KMS-11 (cell line): ENCODE measurements at regions not wholly inside any gene's neighbourhood (a gene's known extent, or its start where the extent isn't known, plus 50 kb on each side); places are given as distances from the start of the nearest gene placed in this dataset.

Experiments
- H2AFZ ChIP-seq: fragments of 200-600 bp; sonication (generic); 2 replicates; pipeline ENCODE4 v1.6.1; 2016; ENCODE audit warnings: antibody characterized with exemption, mixed run types, low read depth
- H3K27ac ChIP-seq: fragments of 200-600 bp; sonication (generic); 2 replicates; pipeline ENCODE4 v1.6.1; 2016; ENCODE audit warnings: mild to moderate bottlenecking, mixed run types
- H3K27me3 ChIP-seq: fragments of 200-600 bp; sonication (generic); 2 replicates; pipeline ENCODE4 v1.6.1; 2017; ENCODE audit warnings: mild to moderate bottlenecking, low read depth, mixed run types, moderate library complexity; ENCODE audit not compliant: insufficient read depth
- H3K36me3 ChIP-seq: fragments of 200-600 bp; sonication (generic); 2 replicates; pipeline ENCODE4 v1.6.1; 2017; ENCODE audit warnings: mild to moderate bottlenecking, mixed run types; ENCODE audit not compliant: insufficient read depth
- H3K4me1 ChIP-seq: fragments of 200-600 bp; sonication (generic); 2 replicates; pipeline ENCODE4 v1.6.1; 2016; ENCODE audit warnings: mild to moderate bottlenecking, low read depth, mixed run types; ENCODE audit not compliant: poor library complexity, severe bottlenecking
- H3K4me2 ChIP-seq: fragments of 200-600 bp; sonication (generic); 2 replicates; pipeline ENCODE4 v1.7.0; 2016; ENCODE audit warnings: mild to moderate bottlenecking, mixed run types
- H3K4me3 ChIP-seq: fragments of 200-600 bp; sonication (generic); IDR thresholded peaks from 2 replicates; pipeline ENCODE4 v1.6.1; 2017; ENCODE audit warnings: low read depth, low read length, mixed read lengths; ENCODE audit not compliant: insufficient read depth
- H3K79me2 ChIP-seq: fragments of 200-600 bp; sonication (generic); 2 replicates; pipeline ENCODE4 v1.6.1; 2016; ENCODE audit warnings: low read depth, mixed run types; ENCODE audit not compliant: insufficient read depth
- H3K9ac ChIP-seq: fragments of 200-600 bp; sonication (generic); 2 replicates; pipeline ENCODE4 v1.6.1; 2016; ENCODE audit warnings: mild to moderate bottlenecking, mixed run types
- H4K20me1 ChIP-seq: fragments of 200-600 bp; sonication (generic); 2 replicates; pipeline ENCODE4 v1.6.1; 2016; ENCODE audit warnings: mild to moderate bottlenecking, mixed run types; ENCODE audit not compliant: insufficient read depth
- CTCF ChIP-seq: fragments of 200-600 bp; sonication (generic); conservative IDR thresholded peaks from 2 replicates; pipeline ENCODE4 v1.6.1; 2017; ENCODE audit warnings: low read depth, mild to moderate bottlenecking, antibody characterized with exemption, low read length, moderate library complexity, mixed read lengths

DNA sequence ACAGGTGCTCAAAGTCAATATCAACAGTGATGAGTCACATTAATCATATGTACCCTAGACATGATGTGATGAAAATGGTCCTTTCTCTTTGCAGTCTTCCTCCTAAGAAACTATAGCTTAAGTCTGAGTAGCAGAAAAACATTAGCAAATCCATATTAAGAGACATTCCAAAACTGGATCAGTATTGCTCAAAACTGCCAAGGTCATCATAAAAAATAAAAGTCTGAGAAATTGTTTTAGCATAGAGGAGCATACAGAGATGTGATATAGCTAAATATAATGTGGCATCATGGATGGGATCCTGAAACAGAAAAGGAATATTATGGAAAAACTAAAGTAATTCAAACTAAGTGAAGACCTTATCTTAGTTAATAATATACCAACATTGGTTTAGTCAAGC lies 1316.1 kb downstream of the SUCLG1 start:
- no peaks in the 10 kb centered on the region for H3K4me1 ChIP-seq
- H3K4me3 ChIP-seq, result no peak overlapping the region
- no peaks in the 10 kb centered on the region for H4K20me1 ChIP-seq
- no peak overlapping the region for H3K9ac ChIP-seq
- H2AFZ ChIP-seq, result no peak overlapping the region
- no peaks in the 10 kb centered on the region for H3K27me3 ChIP-seq
- TF ChIP-seq CTCF, result no peak
- H3K79me2 ChIP-seq, result no peaks in the 10 kb centered on the region
- no peak overlapping the region for H3K4me2 ChIP-seq
- H3K27ac ChIP-seq, result no peak overlapping the region
- no peaks in the 10 kb centered on the region for H3K36me3 ChIP-seq

- Histone ChIP-seq H3K27ac (no peak overlapping the region), H2AFZ (no peak overlapping the region), H3K4me1 (no peaks in the 10 kb centered on the region), H3K4me3 (no peak overlapping the region), H3K9ac (no peak overlapping the region), H4K20me1 (no peaks in the 10 kb centered on the region), H3K4me2 (no peak overlapping the region), H3K36me3 (no peaks in the 10 kb centered on the region), H3K27me3 (no peaks in the 10 kb centered on the region), H3K79me2 (no peaks in the 10 kb centered on the region)
- TF ChIP-seq CTCF, result no peak
Measured at GRCh38 chr2:83115606-83116005, 1343.5 kb downstream of the SUCLG1 start.

DNA sequence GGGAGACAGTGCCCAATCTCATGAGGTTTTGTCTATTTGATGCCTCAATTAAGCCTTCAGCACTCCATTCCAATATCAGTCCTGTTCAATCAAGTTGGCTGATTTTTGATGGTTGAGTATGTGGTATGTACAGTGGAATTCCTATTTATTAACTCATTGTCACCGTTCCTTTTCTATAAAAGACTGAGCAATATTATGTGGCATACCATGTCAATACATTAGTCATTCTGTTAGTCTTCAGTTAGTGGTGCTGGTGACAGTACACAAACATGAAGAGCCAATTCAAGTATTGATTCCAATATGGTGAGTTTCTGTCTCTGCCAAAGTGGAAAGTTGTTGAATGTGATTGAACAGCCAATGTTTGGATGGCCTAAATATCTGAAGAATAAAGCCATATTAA lies 1343.9 kb downstream of the SUCLG1 start:
- Histone ChIP-seq H3K4me3 (no peak overlapping the region), H3K4me2 (no peak overlapping the region), H3K9ac (no peak overlapping the region), H3K36me3 (no peaks in the 10 kb centered on the region), H3K27me3 (no peaks in the 10 kb centered on the region), H4K20me1 (no peaks in the 10 kb centered on the region), H3K4me1 (no peaks in the 10 kb centered on the region), H2AFZ (no peak overlapping the region), H3K79me2 (no peaks in the 10 kb centered on the region), H3K27ac (no peak overlapping the region)
- no peak for TF ChIP-seq CTCF

GRCh38 chr2:83113953-83114352 lies 1345.1 kb downstream of the SUCLG1 start:
- Histone ChIP-seq H3K27ac (no peak overlapping the region), H3K9ac (no peak overlapping the region), H2AFZ (no peak overlapping the region), H3K79me2 (no peaks in the 10 kb centered on the region), H3K4me2 (no peak overlapping the region), H3K27me3 (no peaks in the 10 kb centered on the region), H3K36me3 (no peaks in the 10 kb centered on the region), H3K4me3 (no peak overlapping the region), H3K4me1 (no peaks in the 10 kb centered on the region), H4K20me1 (no peaks in the 10 kb centered on the region)
- TF ChIP-seq CTCF, result no peak

GRCh38 chr2:83112858-83113257 lies 1346.2 kb downstream of the SUCLG1 start:
- no peak for TF ChIP-seq CTCF
- no peaks in the 10 kb centered on the region for H4K20me1 ChIP-seq
- H3K36me3 ChIP-seq, result no peaks in the 10 kb centered on the region
- no peak overlapping the region for H3K4me2 ChIP-seq
- H3K79me2 ChIP-seq, result no peaks in the 10 kb centered on the region
- no peak overlapping the region for H3K4me3 ChIP-seq
- no peak overlapping the region for H2AFZ ChIP-seq
- no peak overlapping the region for H3K27ac ChIP-seq
- no peaks in the 10 kb centered on the region for H3K27me3 ChIP-seq
- no peak overlapping the region for H3K9ac ChIP-seq
- H3K4me1 ChIP-seq, result no peaks in the 10 kb centered on the region
